Keratinocyte (primary cell): ENCODE measurements at regions not wholly inside any gene's neighbourhood (a gene's known extent, or its start where the extent isn't known, plus 50 kb on each side); places are given as distances from the start of the nearest gene placed in this dataset.

Experiments used
- CTCF ChIP-seq, 3 experiments: IDR thresholded peaks in 1 of 3; conservative IDR thresholded peaks in 1 of 3; optimal IDR thresholded peaks in 1 of 3; 2 replicates in 2 of 3; 3 replicates in 1 of 3; pipeline versions ENCODE3 to v1.5.1; 2011; ENCODE audit warnings: low read length in 3 of 3, mild to moderate bottlenecking in 3 of 3, moderate library complexity in 2 of 3, control low read depth in 1 of 3, inconsistent platforms in 1 of 3; ENCODE audit not compliant: insufficient read depth in 2 of 3; ENCODE audit errors: extremely low read depth in 1 of 3
- EZH2 ChIP-seq: IDR thresholded peaks from one replicate; pipeline ENCODE4 v1.6.1; 2012; ENCODE audit warnings: inconsistent platforms, mild to moderate bottlenecking, low read length, moderate library complexity

- TF ChIP-seq CTCF (optimal IDR thresholded peaks at IDR 0.05 in 1 of 3, IDR thresholded peaks at IDR 0.05 in 1 of 3, conservative IDR thresholded peaks at IDR 0.05 in 1 of 3; ENCODE audit: extremely low read depth in 1 of 3, insufficient read depth in 2 of 3, low read length in 3 of 3) = no peak
- TF ChIP-seq EZH2 = no peak
Measured at GRCh38 chr3:116815831-116816588, 106.4 kb downstream of the TUSC7 start.
